Psoas muscle (tissue), 7 donors: ENCODE measurements at regions not wholly inside any gene's neighbourhood (a gene's known extent, or its start where the extent isn't known, plus 50 kb on each side); places are given as distances from the start of the nearest gene placed in this dataset.

Experiments
- ATAC-seq, 4 donors: fragments of 200-7000 bp; cut with Tn5 transposase; one replicate each; pipeline ENCODE4 v1.9.1; 2020; ENCODE audit warnings: moderate library complexity in 3 of 4, mild to moderate bottlenecking in 2 of 4
- DNase-seq, 2 donors: peaks; one replicate each; pipeline ENCODE4 v3.0.0-alpha.2; 2020
- H3K27ac ChIP-seq: fragments of 200-600 bp; one replicate; pipeline ENCODE4 v1.8.0; 2022
- H3K27me3 ChIP-seq, 3 donors: fragments of 200-600 bp in 1 of 3; one replicate each; pipeline versions ENCODE4 v1.6.1 to v1.8.0; 2013 to 2022; ENCODE audit warnings: low read length in 2 of 3, mild to moderate bottlenecking in 2 of 3, moderate library complexity in 1 of 3; ENCODE audit not compliant: insufficient read depth in 3 of 3
- H3K36me3 ChIP-seq, 2 donors: fragments of 200-600 bp in 1 of 2; one replicate each; pipeline versions ENCODE4 v1.6.1 to v1.8.0; 2013 to 2022; ENCODE audit warnings: low read depth in 1 of 2, mild to moderate bottlenecking in 1 of 2, moderate library complexity in 1 of 2; ENCODE audit not compliant: insufficient read depth in 1 of 2
- H3K4me1 ChIP-seq: fragments of 200-600 bp; one replicate; pipeline ENCODE4 v1.8.0; 2022
- H3K4me3 ChIP-seq: fragments of 200-600 bp; one replicate; pipeline ENCODE4 v1.8.0; 2022; ENCODE audit warnings: mild to moderate bottlenecking
- H3K9me3 ChIP-seq: fragments of 200-600 bp; one replicate; pipeline ENCODE4 v1.8.0; 2022
- CTCF ChIP-seq: fragments of 200-600 bp; IDR thresholded peaks from one replicate; pipeline ENCODE4 v1.8.0; 2022; ENCODE audit warnings: antibody characterized with exemption
- WGBS, 3 donors: extraction: QIAGEN DNeasy Blood & Tissue Kit; methylation state at CpG; one replicate each; pipeline versions ENCODE4 v1.1.6 to v1.1.7; 2013; 5-methylcytosine and 5-hydroxymethylcytosine counted together
- intact Hi-C, 2 donors: fragments of 100-400 bp; cut with DNase I; formaldehyde crosslinking; loops; one replicate each; pipeline versions ENCODE4 v1.11.0 to v1.14.2; 2022
- donor health status: healthy with polysubstance abuse.
- donor health status: DM: no; HTN: no; CAD: no; lungs with moderate emphysema.
- donor health status: Bipolar disorder and iron deficiency.
- donor health status: healthy.
- donor health status: DM: yes; HTN: yes; CAD: no.
- donor health status: DM: no; HTN: no; CAD: no.
- donor health status: DM: yes; HTN: yes; CAD: no.

GRCh38 chr17:79366988-79367571, 243.8 kb downstream of the RBFOX3 start:
- DNase-seq (no peak), ATAC-seq (no peak)
- 54 to 66% (median 59%) methylated on average over 12 of the region's 12 CpGs for WGBS, 3 donors
- TF ChIP-seq CTCF = no peak
- Histone ChIP-seq H3K27me3 (peaks cover 0 to 83% (median 8%) of the 10 kb centered on the region in 3 donors), H3K4me1 (no peaks in the 10 kb centered on the region), H3K9me3 (no peaks in the 10 kb centered on the region), H3K36me3 (no peaks in the 10 kb centered on the region), H3K27ac (no peak overlapping the region), H3K4me3 (no peak overlapping the region)
- intact Hi-C loops = no loop called here

- Histone ChIP-seq H3K27me3 (peaks cover 0 to 85% (median 10%) of the 10 kb centered on the region in 3 donors), H3K9me3 (no peaks in the 10 kb centered on the region), H3K4me3 (no peak overlapping the region), H3K27ac (no peak overlapping the region), H3K36me3 (no peaks in the 10 kb centered on the region), H3K4me1 (no peaks in the 10 kb centered on the region)
- ATAC-seq (peak in 1 of 4 donors; percentile 23), DNase-seq (peak in 1 of 2 donors; percentile 38)
- TF ChIP-seq CTCF = no peak
- WGBS, 3 donors = 31 to 37% (median 33%) methylated on average over 28 of the region's 28 CpGs
- intact Hi-C loops = no loop called here
These were observed 244.7 kb downstream of the RBFOX3 start for GRCh38 chr17:79365836-79366770.

GRCh38 chr17:79365351-79365750, 245.5 kb downstream of the RBFOX3 start:
- DNase-seq = peak in 1 of 2 donors; percentile 13

GRCh38 chr17:79364315-79365094, 246.3 kb downstream of the RBFOX3 start:
- DNase-seq (peak in 1 of 2 donors; percentile 15), ATAC-seq (no peak)
- intact Hi-C loops = no loop called here
- H3K36me3 ChIP-seq = no peaks in the 10 kb centered on the region
- H3K27me3 ChIP-seq = peaks cover 0 to 89% (median 8%) of the 10 kb centered on the region in 3 donors
- no peak for TF ChIP-seq CTCF
- 76 to 80% (median 79%) methylated on average over 14 of the region's 14 CpGs for WGBS, 3 donors
- H3K4me1 ChIP-seq = no peaks in the 10 kb centered on the region
- H3K4me3 ChIP-seq = no peak overlapping the region
- H3K9me3 ChIP-seq = no peaks in the 10 kb centered on the region
- H3K27ac ChIP-seq = no peak overlapping the region

More at GRCh38 chr17:79365351-79365750, 245.5 kb downstream of the RBFOX3 start:
- Histone ChIP-seq H3K4me1 (no peaks in the 10 kb centered on the region), H3K4me3 (no peak overlapping the region), H3K27ac (no peak overlapping the region), H3K9me3 (no peaks in the 10 kb centered on the region), H3K27me3 (peaks cover 0 to 88% (median 10%) of the 10 kb centered on the region in 3 donors), H3K36me3 (no peaks in the 10 kb centered on the region)
- no peak for ATAC-seq
- no peak for TF ChIP-seq CTCF
- WGBS, 3 donors = 86 to 87% (median 86%) methylated on average over 12 of the region's 12 CpGs
- intact Hi-C loops = no loop called here
